NT2/D1 (cell line): ENCODE measurements at regions not wholly inside any gene's neighbourhood (a gene's known extent, or its start where the extent isn't known, plus 50 kb on each side); places are given as distances from the start of the nearest gene placed in this dataset.
"Not testable (repeated sequence)": the region's sequence is repeated elsewhere in the genome, so short reads cannot be mapped to it uniquely, and the experiment has no call there.

Source experiments
- SUZ12 ChIP-seq: IDR thresholded peaks from 2 replicates; pipeline ENCODE4 v1.6.1; 2011; ENCODE audit not compliant: insufficient read length, insufficient read depth; ENCODE audit errors: extremely low read depth
- YY1 ChIP-seq: IDR thresholded peaks from 2 replicates; pipeline ENCODE4 v1.6.1; 2011; ENCODE audit not compliant: insufficient read length, insufficient read depth

DNA sequence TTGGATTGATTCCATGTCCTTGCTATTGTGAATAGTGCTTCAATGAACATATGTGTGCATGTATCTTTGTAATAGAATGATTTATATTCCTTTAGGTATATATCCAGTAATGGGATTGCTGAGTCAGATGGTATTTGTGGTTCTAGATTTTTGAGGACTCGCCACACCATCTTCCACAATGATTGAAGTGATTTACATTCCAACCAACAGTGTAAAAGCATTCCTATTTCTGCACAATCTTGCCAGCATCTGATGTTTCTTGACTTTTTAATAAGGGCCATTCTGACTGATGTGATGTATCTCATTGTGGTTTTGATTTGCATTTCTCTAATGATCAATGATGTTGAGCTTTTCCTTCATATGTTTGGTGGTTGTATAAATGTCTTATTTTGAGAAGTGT, 437.9 kb downstream of the IRX1 start:
- TF ChIP-seq YY1, SUZ12: not testable (repeated sequence)
